ENCODE measurements at regions not wholly inside any gene's neighbourhood (a gene's known extent, or its start where the extent isn't known, plus 50 kb on each side); places are given as distances from the start of the nearest gene placed in this dataset.
A peak's percentile ranks its signal among the peaks of the same experiment; 100 is the strongest.

- no peak overlapping the region for H4K12ac ChIP-seq (ENCODE audit: low read depth, low read length)
- H3K4ac ChIP-seq (ENCODE audit: low read depth, low read length) = no peak overlapping the region
- H3K79me2 ChIP-seq (ENCODE audit: control insufficient read depth, insufficient read depth, low read length, poor library complexity) = no peaks in the 10 kb centered on the region
- no peak overlapping the region for H2BK12ac ChIP-seq (ENCODE audit: low read length)
- no peak overlapping the region for H3K4me3 ChIP-seq (ENCODE audit: low read depth, low read length)
- H2AK5ac ChIP-seq (ENCODE audit: low read length) = no peak overlapping the region
- H2BK120ac ChIP-seq (ENCODE audit: insufficient read depth, low read length, poor library complexity) = no peak overlapping the region
- no peak overlapping the region for H3K23ac ChIP-seq (ENCODE audit: low read length)
- no peak overlapping the region for H3K9ac ChIP-seq (ENCODE audit: low read length)
- no CpG with 5 or more reads among the region's 4 CpGs for WGBS (ENCODE audit: extremely low coverage, insufficient coverage, insufficient read length)
- no peaks in the 10 kb centered on the region for H3K36me3 ChIP-seq (ENCODE audit: control insufficient read depth in 1 of 2, insufficient read depth in 2 of 2, low read length in 2 of 2)
- H3K4me2 ChIP-seq (ENCODE audit: low read length) = no peak overlapping the region
- no peak overlapping the region for H2BK5ac ChIP-seq (ENCODE audit: low read depth, low read length, poor library complexity)
- H3K79me1 ChIP-seq (ENCODE audit: low read length) = peaks cover 12% of the 10 kb centered on the region
- no peak overlapping the region for H3K14ac ChIP-seq (ENCODE audit: low read length)
- H3K18ac ChIP-seq (ENCODE audit: low read length) = peak overlapping the region; percentile 18
- no peak overlapping the region for H2AFZ ChIP-seq (ENCODE audit: insufficient read depth, low read length, poor library complexity)
- H3K9me3 ChIP-seq (ENCODE audit: insufficient read depth, low read depth, low read length) = no peaks in the 10 kb centered on the region
- no peak overlapping the region for H4K8ac ChIP-seq (ENCODE audit: low read depth, low read length)
- no peak overlapping the region for H3K27ac ChIP-seq (ENCODE audit: low read depth, low read length)
- H4K91ac ChIP-seq (ENCODE audit: low read depth, low read length) = peak overlapping the region; percentile 8
- no peak for DNase-seq
- no peaks in the 10 kb centered on the region for H3K27me3 ChIP-seq (ENCODE audit: insufficient read depth, low read length)
- H3K4me1 ChIP-seq (ENCODE audit: control insufficient read depth in 1 of 2, insufficient read depth in 2 of 2, low read length in 2 of 2) = peaks cover 25 to 36% of the 10 kb centered on the region in 2 experiments
Observed at GRCh38 chr7:22566176-22566575, 66.2 kb upstream of the STEAP1B start.

GRCh38 chr7:22565315-22565811 lies 65.4 kb upstream of the STEAP1B start:
- no peak for DNase-seq
- H3K4me2 ChIP-seq (ENCODE audit: low read length) = no peak overlapping the region
- no peak overlapping the region for H3K9ac ChIP-seq (ENCODE audit: low read length)
- H3K79me1 ChIP-seq (ENCODE audit: low read length) = peaks cover 12% of the 10 kb centered on the region
- H3K23ac ChIP-seq (ENCODE audit: low read length) = no peak overlapping the region
- no peak overlapping the region for H2BK5ac ChIP-seq (ENCODE audit: low read depth, low read length, poor library complexity)
- no peaks in the 10 kb centered on the region for H3K79me2 ChIP-seq (ENCODE audit: control insufficient read depth, insufficient read depth, low read length, poor library complexity)
- no peak overlapping the region for H3K4ac ChIP-seq (ENCODE audit: low read depth, low read length)
- no peak overlapping the region for H3K27ac ChIP-seq (ENCODE audit: low read depth, low read length)
- H4K12ac ChIP-seq (ENCODE audit: low read depth, low read length) = no peak overlapping the region
- H3K4me3 ChIP-seq (ENCODE audit: low read depth, low read length) = no peak overlapping the region
- H3K9me3 ChIP-seq (ENCODE audit: insufficient read depth, low read depth, low read length) = no peaks in the 10 kb centered on the region
- no CpG with 5 or more reads among the region's 1 CpG for WGBS (ENCODE audit: extremely low coverage, insufficient coverage, insufficient read length)
- H2BK12ac ChIP-seq (ENCODE audit: low read length) = peak overlapping the region; percentile 10
- H4K91ac ChIP-seq (ENCODE audit: low read depth, low read length) = peak overlapping the region; percentile 22
- H3K36me3 ChIP-seq (ENCODE audit: control insufficient read depth in 1 of 2, insufficient read depth in 2 of 2, low read length in 2 of 2) = no peaks in the 10 kb centered on the region
- H2AFZ ChIP-seq (ENCODE audit: insufficient read depth, low read length, poor library complexity) = peak overlapping the region; percentile 47
- H3K14ac ChIP-seq (ENCODE audit: low read length) = peak overlapping the region; percentile 33
- H3K4me1 ChIP-seq (ENCODE audit: control insufficient read depth in 1 of 2, insufficient read depth in 2 of 2, low read length in 2 of 2) = peaks cover 25 to 39% of the 10 kb centered on the region in 2 experiments
- peak overlapping the region; percentile 23 for H2BK120ac ChIP-seq (ENCODE audit: insufficient read depth, low read length, poor library complexity)
- peak overlapping the region; percentile 55 for H2AK5ac ChIP-seq (ENCODE audit: low read length)
- H3K27me3 ChIP-seq (ENCODE audit: insufficient read depth, low read length) = no peaks in the 10 kb centered on the region
- H3K18ac ChIP-seq (ENCODE audit: low read length) = peak overlapping the region; percentile 30
- H4K8ac ChIP-seq (ENCODE audit: low read depth, low read length) = no peak overlapping the region

DNA sequence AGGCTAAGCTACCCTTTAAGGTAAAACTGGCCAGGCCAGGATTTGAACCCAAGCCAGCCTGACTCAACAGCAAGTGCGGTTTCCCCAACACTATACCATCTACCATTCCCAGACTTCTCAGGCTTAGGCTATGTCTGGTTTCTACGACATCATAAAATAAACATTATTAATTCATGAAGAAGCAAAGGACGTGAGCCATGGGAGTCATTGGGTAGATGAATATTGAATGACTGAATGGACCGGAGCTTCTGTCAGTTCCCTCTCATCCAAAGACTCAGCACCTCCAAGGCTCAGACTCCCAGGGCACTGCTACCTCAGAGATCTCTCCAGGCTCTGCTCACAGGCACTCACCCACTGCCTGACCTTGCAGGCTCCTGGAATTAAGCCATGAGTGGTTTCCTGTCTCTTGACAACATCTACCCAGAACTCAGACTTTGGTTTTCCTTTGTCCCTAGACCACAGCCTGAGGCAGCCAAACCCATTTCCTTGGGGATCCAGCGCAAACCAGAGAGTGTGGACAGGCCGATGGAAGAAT lies 64.6 kb upstream of the STEAP1B start:
- no peaks in the 10 kb centered on the region for H3K36me3 ChIP-seq (ENCODE audit: control insufficient read depth in 1 of 2, insufficient read depth in 2 of 2, low read length in 2 of 2)
- no peak for DNase-seq
- no peaks in the 10 kb centered on the region for H3K79me2 ChIP-seq (ENCODE audit: control insufficient read depth, insufficient read depth, low read length, poor library complexity)
- no peak overlapping the region for H2AFZ ChIP-seq (ENCODE audit: insufficient read depth, low read length, poor library complexity)
- H2BK12ac ChIP-seq (ENCODE audit: low read length) = peak overlapping the region; percentile 51
- H3K27ac ChIP-seq (ENCODE audit: low read depth, low read length) = peak overlapping the region; percentile 0
- peaks cover 25 to 40% of the 10 kb centered on the region in 2 experiments for H3K4me1 ChIP-seq (ENCODE audit: control insufficient read depth in 1 of 2, insufficient read depth in 2 of 2, low read length in 2 of 2)
- H3K4me2 ChIP-seq (ENCODE audit: low read length) = no peak overlapping the region
- H3K27me3 ChIP-seq (ENCODE audit: insufficient read depth, low read length) = no peaks in the 10 kb centered on the region
- peak overlapping the region; percentile 19 for H3K4ac ChIP-seq (ENCODE audit: low read depth, low read length)
- no CpG with 5 or more reads among the region's 6 CpGs for WGBS (ENCODE audit: extremely low coverage, insufficient coverage, insufficient read length)
- H3K79me1 ChIP-seq (ENCODE audit: low read length) = peaks cover 12% of the 10 kb centered on the region
- H3K4me3 ChIP-seq (ENCODE audit: low read depth, low read length) = no peak overlapping the region
- H2BK120ac ChIP-seq (ENCODE audit: insufficient read depth, low read length, poor library complexity) = peak overlapping the region; percentile 55
- no peaks in the 10 kb centered on the region for H3K9me3 ChIP-seq (ENCODE audit: insufficient read depth, low read depth, low read length)
- no peak overlapping the region for H4K12ac ChIP-seq (ENCODE audit: low read depth, low read length)
- peak overlapping the region; percentile 8 for H4K8ac ChIP-seq (ENCODE audit: low read depth, low read length)
- no peak overlapping the region for H3K14ac ChIP-seq (ENCODE audit: low read length)
- no peak overlapping the region for H3K18ac ChIP-seq (ENCODE audit: low read length)
- H4K91ac ChIP-seq (ENCODE audit: low read depth, low read length) = peak overlapping the region; percentile 49
- H2AK5ac ChIP-seq (ENCODE audit: low read length) = no peak overlapping the region
- no peak overlapping the region for H3K9ac ChIP-seq (ENCODE audit: low read length)
- H3K23ac ChIP-seq (ENCODE audit: low read length) = no peak overlapping the region
- H2BK5ac ChIP-seq (ENCODE audit: low read depth, low read length, poor library complexity) = no peak overlapping the region

DNA sequence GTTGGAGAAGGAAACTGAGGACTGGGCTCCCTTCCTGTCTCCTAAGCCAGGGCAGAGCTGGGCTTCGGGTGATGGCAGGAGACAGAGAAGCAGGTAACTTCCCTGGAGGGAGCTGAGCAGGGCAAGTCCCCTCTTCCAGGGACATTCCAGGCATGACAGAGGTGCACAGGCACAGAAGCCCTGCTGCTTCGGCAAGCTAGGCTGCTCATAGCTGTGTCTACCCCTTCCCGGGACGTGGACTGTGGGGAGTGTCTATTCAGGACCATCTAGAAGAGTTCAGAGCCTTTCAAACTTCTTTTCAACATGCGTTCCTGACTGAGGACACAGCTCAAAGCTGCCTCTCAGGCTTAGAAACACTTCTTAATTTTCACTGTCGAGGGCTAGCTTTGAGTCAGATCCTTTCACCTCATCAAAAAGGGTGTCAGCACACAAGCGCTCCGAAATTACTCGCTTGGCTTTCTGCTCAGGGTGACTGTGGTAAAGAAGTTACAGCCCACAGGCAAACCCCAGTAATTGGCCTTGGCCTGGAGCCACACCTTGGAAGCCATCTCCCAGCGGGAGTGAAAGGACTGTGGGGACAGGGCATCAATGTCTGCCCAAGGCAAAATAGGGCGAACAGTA lies 63.7 kb upstream of the STEAP1B start:
- Histone ChIP-seq H3K9ac (ENCODE audit: low read length) (no peak overlapping the region), H3K79me1 (ENCODE audit: low read length) (peaks cover 12% of the 10 kb centered on the region), H2BK5ac (ENCODE audit: low read depth, low read length, poor library complexity) (peak overlapping the region; percentile 33), H3K4me1 (ENCODE audit: control insufficient read depth in 1 of 2, insufficient read depth in 2 of 2, low read length in 2 of 2) (peaks cover 25 to 40% of the 10 kb centered on the region in 2 experiments), H2BK120ac (ENCODE audit: insufficient read depth, low read length, poor library complexity) (peak overlapping the region; percentile 55), H3K79me2 (ENCODE audit: control insufficient read depth, insufficient read depth, low read length, poor library complexity) (no peaks in the 10 kb centered on the region), H3K18ac (ENCODE audit: low read length) (peak overlapping the region; percentile 63), H4K12ac (ENCODE audit: low read depth, low read length) (no peak overlapping the region), H4K91ac (ENCODE audit: low read depth, low read length) (peak overlapping the region; percentile 40), H3K4me2 (ENCODE audit: low read length) (peak overlapping the region; percentile 25), H3K9me3 (ENCODE audit: insufficient read depth, low read depth, low read length) (no peaks in the 10 kb centered on the region), H3K4ac (ENCODE audit: low read depth, low read length) (peak overlapping the region; percentile 20), H3K23ac (ENCODE audit: low read length) (no peak overlapping the region), H3K27ac (ENCODE audit: low read depth, low read length) (peak overlapping the region; percentile 93), H2BK12ac (ENCODE audit: low read length) (peak overlapping the region; percentile 19), H3K27me3 (ENCODE audit: insufficient read depth, low read length) (no peaks in the 10 kb centered on the region), H3K14ac (ENCODE audit: low read length) (peak overlapping the region; percentile 4), H3K36me3 (ENCODE audit: control insufficient read depth in 1 of 2, insufficient read depth in 2 of 2, low read length in 2 of 2) (no peaks in the 10 kb centered on the region), H2AK5ac (ENCODE audit: low read length) (no peak overlapping the region), H2AFZ (ENCODE audit: insufficient read depth, low read length, poor library complexity) (no peak overlapping the region), H3K4me3 (ENCODE audit: low read depth, low read length) (no peak overlapping the region), H4K8ac (ENCODE audit: low read depth, low read length) (no peak overlapping the region)
- WGBS (ENCODE audit: extremely low coverage, insufficient coverage, insufficient read length) = no CpG with 5 or more reads among the region's 11 CpGs
- no peak for DNase-seq

Measured in trophoblast cell (in vitro differentiated cells and primary cell).